Esophagus muscularis mucosa (tissue), 4 donors: ENCODE measurements at regions not wholly inside any gene's neighbourhood (a gene's known extent, or its start where the extent isn't known, plus 50 kb on each side); places are given as distances from the start of the nearest gene placed in this dataset.

Experiments used
- DNase-seq: peaks from one replicate; pipeline ENCODE4 v3.0.0-alpha.2; 2017; ENCODE audit errors: extremely low spot score
- H3K27ac ChIP-seq, 4 donors: fragments of 200-600 bp; sonication (generic); replicated peaks in 1 of 4; 1 replicate in 3 of 4; 2 replicates in 1 of 4; pipeline ENCODE4 v1.5.1; 2016 to 2019; ENCODE audit warnings: mild to moderate bottlenecking in 1 of 4
- H3K27me3 ChIP-seq, 4 donors: fragments of 200-600 bp; sonication (generic); one replicate each; pipeline versions ENCODE4 v1.5.1 to v1.6.0; 2016 to 2019
- H3K36me3 ChIP-seq, 4 donors: fragments of 200-600 bp; sonication (generic); one replicate each; pipeline ENCODE4 v1.5.1; 2016 to 2019
- H3K4me1 ChIP-seq, 4 donors: fragments of 200-600 bp; sonication (generic); one replicate each; pipeline ENCODE4 v1.5.1; 2016 to 2019
- H3K4me3 ChIP-seq, 4 donors: fragments of 200-600 bp; sonication (generic); 1 replicate in 2 of 4; 2 replicates in 2 of 4; pipeline ENCODE4 v1.5.1; 2016 to 2019; ENCODE audit warnings: mild to moderate bottlenecking in 4 of 4, moderate library complexity in 1 of 4
- H3K9me3 ChIP-seq, 4 donors: fragments of 200-600 bp; sonication (generic); 1 replicate in 3 of 4; 2 replicates in 1 of 4; pipeline ENCODE4 v1.5.1; 2016 to 2019
- EP300 ChIP-seq: sonication (generic); formaldehyde crosslinking; IDR thresholded peaks from one replicate; pipeline ENCODE4 v1.6.1; 2017; ENCODE audit warnings: antibody characterized with exemption
- POLR2A ChIP-seq: fragments of 450-650 bp; IDR thresholded peaks from one replicate; pipeline ENCODE4 v1.6.1; 2017; ENCODE audit warnings: antibody characterized with exemption, moderate library complexity, mild to moderate bottlenecking, low read depth
- POLR2AphosphoS5 ChIP-seq, 2 donors: sonication (generic); formaldehyde crosslinking; IDR thresholded peaks; one replicate each; pipeline ENCODE4 v1.6.1; 2017; ENCODE audit warnings: antibody characterized with exemption in 2 of 2
- WGBS: methylation state at CpG from one replicate; pipeline ENCODE4 v1.1.5; 2018; 5-methylcytosine and 5-hydroxymethylcytosine counted together
- intact Hi-C: fragments of 100-400 bp; cut with DNase I; formaldehyde crosslinking; loops from one replicate; pipeline ENCODE4 v1.15.1; 2023
- TF ChIP-seq, protein P1 (sequence below), 3 experiments: fragments of 200-600 bp in 2 of 3; fragments of 450-650 bp in 1 of 3; sonication (generic) in 2 of 3; IDR thresholded peaks; one replicate each; pipeline ENCODE4 v1.5.1; 2017 to 2019; ENCODE audit warnings: antibody characterized with exemption in 3 of 3, mild to moderate bottlenecking in 2 of 3, moderate library complexity in 1 of 3

DNA sequence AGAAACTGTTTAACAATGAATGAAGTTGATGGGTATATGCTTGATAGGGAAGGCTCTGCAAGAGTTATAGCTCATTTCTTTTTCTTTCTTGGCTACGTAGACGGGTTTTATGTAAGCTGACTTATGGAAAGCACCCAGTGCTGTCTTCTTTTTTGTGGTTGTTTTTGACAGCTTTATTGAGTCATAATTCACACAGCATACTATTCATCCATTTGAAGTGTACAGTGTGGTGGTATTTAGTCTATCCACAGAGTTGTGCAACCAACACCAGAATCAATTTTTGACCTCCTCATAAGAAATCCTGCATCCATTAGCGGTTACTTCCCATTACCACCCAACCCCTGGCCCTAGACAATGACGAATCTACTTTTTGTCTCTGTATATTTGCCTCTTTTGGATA lies 240.6 kb upstream of the KIAA1217 start:
- no peaks in the 10 kb centered on the region for H3K9me3 ChIP-seq
- no peak for DNase-seq
- no peaks in the 10 kb centered on the region for H3K27me3 ChIP-seq
- H3K4me1 ChIP-seq, result no peaks in the 10 kb centered on the region
- H3K4me3 ChIP-seq, result no peak overlapping the region
- no peak for TF ChIP-seq EP300
- no peak for TF ChIP-seq POLR2A
- TF ChIP-seq, protein P1, sequence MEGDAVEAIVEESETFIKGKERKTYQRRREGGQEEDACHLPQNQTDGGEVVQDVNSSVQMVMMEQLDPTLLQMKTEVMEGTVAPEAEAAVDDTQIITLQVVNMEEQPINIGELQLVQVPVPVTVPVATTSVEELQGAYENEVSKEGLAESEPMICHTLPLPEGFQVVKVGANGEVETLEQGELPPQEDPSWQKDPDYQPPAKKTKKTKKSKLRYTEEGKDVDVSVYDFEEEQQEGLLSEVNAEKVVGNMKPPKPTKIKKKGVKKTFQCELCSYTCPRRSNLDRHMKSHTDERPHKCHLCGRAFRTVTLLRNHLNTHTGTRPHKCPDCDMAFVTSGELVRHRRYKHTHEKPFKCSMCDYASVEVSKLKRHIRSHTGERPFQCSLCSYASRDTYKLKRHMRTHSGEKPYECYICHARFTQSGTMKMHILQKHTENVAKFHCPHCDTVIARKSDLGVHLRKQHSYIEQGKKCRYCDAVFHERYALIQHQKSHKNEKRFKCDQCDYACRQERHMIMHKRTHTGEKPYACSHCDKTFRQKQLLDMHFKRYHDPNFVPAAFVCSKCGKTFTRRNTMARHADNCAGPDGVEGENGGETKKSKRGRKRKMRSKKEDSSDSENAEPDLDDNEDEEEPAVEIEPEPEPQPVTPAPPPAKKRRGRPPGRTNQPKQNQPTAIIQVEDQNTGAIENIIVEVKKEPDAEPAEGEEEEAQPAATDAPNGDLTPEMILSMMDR (IDR thresholded peaks at IDR 0.05), result no peak
- TF ChIP-seq POLR2AphosphoS5 (IDR thresholded peaks at IDR 0.05), result no peak
- no peaks in the 10 kb centered on the region for H3K36me3 ChIP-seq
- intact Hi-C loops, result no loop called here
- WGBS, result 75% methylated on average over 4 of the region's 4 CpGs
- no peak overlapping the region for H3K27ac ChIP-seq

DNA sequence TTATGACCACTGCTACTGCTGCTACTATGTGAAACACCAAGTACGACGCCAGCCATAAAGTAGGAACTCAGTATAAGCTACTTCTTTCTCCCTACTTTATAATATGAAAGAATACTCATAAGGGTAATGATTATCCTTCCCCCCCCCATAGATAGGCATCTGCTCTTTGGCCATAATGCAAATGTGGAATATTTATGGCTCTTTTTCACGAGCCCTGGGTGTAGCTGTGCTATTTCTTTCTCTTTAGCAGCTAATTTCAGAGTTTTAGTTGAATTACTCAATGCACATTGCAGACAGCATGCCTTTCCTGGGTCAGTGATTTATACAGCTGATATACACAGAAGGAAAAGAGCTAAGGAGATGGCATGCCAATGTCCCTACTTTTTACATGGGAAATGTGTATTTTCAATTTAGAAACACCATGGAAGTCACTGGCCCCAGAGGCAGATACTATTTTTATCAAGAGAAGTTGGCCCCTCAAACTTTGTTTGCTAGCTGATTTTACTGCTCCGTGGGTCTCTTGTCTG lies 234.1 kb upstream of the KIAA1217 start:
- 75% methylated on average over 4 of the region's 4 CpGs for WGBS
- TF ChIP-seq, protein P1 (IDR thresholded peaks at IDR 0.05), result no peak
- TF ChIP-seq POLR2A, result no peak
- TF ChIP-seq EP300, result no peak
- TF ChIP-seq POLR2AphosphoS5 (IDR thresholded peaks at IDR 0.05), result no peak
- no peaks in the 10 kb centered on the region for H3K27me3 ChIP-seq
- no peaks in the 10 kb centered on the region for H3K36me3 ChIP-seq
- H3K9me3 ChIP-seq, result no peaks in the 10 kb centered on the region
- intact Hi-C loops, result no loop called here
- DNase-seq, result peak; percentile 70
- no peak overlapping the region for H3K4me3 ChIP-seq
- H3K4me1 ChIP-seq, result no peaks in the 10 kb centered on the region
- no peak overlapping the region for H3K27ac ChIP-seq

DNA sequence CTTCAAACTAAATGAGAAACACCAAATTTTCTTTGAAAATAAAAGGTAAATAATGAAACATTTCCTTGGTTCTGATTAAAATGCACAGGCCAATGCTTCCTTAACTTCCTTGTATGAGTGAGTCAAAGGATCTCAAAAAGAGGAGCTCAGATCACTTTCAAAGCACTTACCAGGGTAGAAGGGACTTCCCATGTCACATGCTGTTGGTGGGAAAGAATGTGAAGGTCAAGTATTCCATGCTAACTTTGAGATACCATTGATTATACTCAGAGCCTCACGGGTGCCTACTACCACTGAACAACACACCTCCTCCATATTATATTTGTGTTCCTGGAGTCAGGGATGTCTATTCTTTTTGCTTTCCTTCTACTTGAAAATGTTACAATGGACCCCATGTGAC lies 233.5 kb upstream of the KIAA1217 start:
- intact Hi-C loops, result no loop called here
- no peaks in the 10 kb centered on the region for H3K27me3 ChIP-seq
- peak; percentile 42 for DNase-seq
- H3K36me3 ChIP-seq, result no peaks in the 10 kb centered on the region
- no peaks in the 10 kb centered on the region for H3K4me1 ChIP-seq
- no peak overlapping the region for H3K4me3 ChIP-seq
- no peaks in the 10 kb centered on the region for H3K9me3 ChIP-seq
- TF ChIP-seq, protein P1 (IDR thresholded peaks at IDR 0.05), result no peak
- TF ChIP-seq POLR2AphosphoS5 (IDR thresholded peaks at IDR 0.05), result no peak
- no peak for TF ChIP-seq EP300
- TF ChIP-seq POLR2A, result no peak
- 84% methylated on average over 1 of the region's 1 CpG for WGBS
- no peak overlapping the region for H3K27ac ChIP-seq

DNA sequence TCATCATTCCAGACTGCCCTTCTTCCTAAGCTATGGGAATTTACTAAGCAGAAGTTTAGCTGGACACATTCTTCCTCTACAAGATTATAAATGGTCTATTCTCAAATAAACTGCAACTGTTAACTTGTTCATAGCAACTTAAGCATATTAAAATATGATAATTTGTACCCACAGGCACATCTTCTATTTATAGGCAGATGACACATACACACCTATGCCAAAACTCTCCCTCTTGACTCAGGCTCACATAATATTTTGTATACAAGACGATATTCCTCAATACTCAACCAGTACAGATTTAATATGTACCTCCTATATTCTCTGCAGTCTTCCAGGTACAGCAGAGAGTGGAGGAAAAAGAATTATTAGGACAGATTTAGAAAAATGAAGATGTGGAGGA lies 232.7 kb upstream of the KIAA1217 start:
- no peak for DNase-seq
- Histone ChIP-seq H3K9me3 (no peaks in the 10 kb centered on the region), H3K4me1 (no peaks in the 10 kb centered on the region), H3K27me3 (no peaks in the 10 kb centered on the region), H3K27ac (no peak overlapping the region), H3K36me3 (no peaks in the 10 kb centered on the region), H3K4me3 (no peak overlapping the region)
- 28% methylated on average over 1 of the region's 1 CpG for WGBS
- intact Hi-C loops, result no loop called here
- no peak for TF ChIP-seq POLR2AphosphoS5 (IDR thresholded peaks at IDR 0.05)
- TF ChIP-seq EP300, result no peak
- no peak for TF ChIP-seq POLR2A
- TF ChIP-seq, protein P1 (IDR thresholded peaks at IDR 0.05), result no peak

DNA sequence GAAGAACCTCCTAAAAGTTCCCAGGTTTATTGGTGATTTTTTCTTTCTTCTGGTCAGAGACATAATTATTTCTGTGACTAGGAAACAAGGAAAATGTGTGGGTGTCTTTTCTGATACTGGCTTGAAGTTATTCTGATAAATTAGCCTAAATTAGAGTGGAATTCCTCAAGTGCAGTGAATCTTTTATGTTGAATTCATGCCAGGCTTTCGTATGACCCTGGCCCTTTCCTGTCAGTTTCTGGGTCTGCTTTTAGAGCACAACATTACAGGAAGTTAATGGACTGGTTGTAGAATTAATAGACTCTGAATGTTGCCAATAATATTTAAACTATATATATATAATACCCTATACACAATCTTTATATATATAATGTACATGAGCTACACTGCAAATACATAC lies 230.6 kb upstream of the KIAA1217 start:
- intact Hi-C loops, result no loop called here
- TF ChIP-seq POLR2AphosphoS5 (IDR thresholded peaks at IDR 0.05) (no peak), EP300 (no peak), POLR2A (no peak)
- TF ChIP-seq, protein P1 (IDR thresholded peaks at IDR 0.05), result no peak
- 53% methylated on average over 1 of the region's 1 CpG for WGBS

More for the DNA sequence above, 230.6 kb upstream of the KIAA1217 start:
- no peaks in the 10 kb centered on the region for H3K27me3 ChIP-seq
- H3K36me3 ChIP-seq, result no peaks in the 10 kb centered on the region
- no peaks in the 10 kb centered on the region for H3K9me3 ChIP-seq
- DNase-seq, result no peak
- no peak overlapping the region for H3K27ac ChIP-seq
- H3K4me3 ChIP-seq, result no peak overlapping the region
- no peaks in the 10 kb centered on the region for H3K4me1 ChIP-seq
